AG04449 (cell line): ENCODE measurements at regions not wholly inside any gene's neighbourhood (a gene's known extent, or its start where the extent isn't known, plus 50 kb on each side); places are given as distances from the start of the nearest gene placed in this dataset.

ENCODE experiments used
- CTCF ChIA-PET: fragments of 350-600 bp; formaldehyde crosslinking; extraction: SDS; loops from one replicate; lab custom pipeline; 2021; ENCODE audit warnings: antibody characterized with exemption; lab: Yijun Ruan, JAX
- POLR2A ChIA-PET: fragments of 400-600, 350-600 bp; formaldehyde crosslinking; extraction: SDS; loops from one replicate; lab custom pipeline; 2020; ENCODE audit warnings: antibody characterized with exemption, inconsistent platforms; lab: Yijun Ruan, JAX
- DNase-seq: peaks from one replicate; pipeline ENCODE4 v3.0.0-alpha.2; 2010; ENCODE audit warnings: low read depth, low spot score
- H3K4me3 ChIP-seq: 2 replicates; pipeline ENCODE4 v1.5.1; 2011; ENCODE audit warnings: low read depth, mild to moderate bottlenecking, control low read depth, low read length
- TF ChIP-seq, protein P1 (sequence below): IDR thresholded peaks from one replicate; pipeline ENCODE4 v1.5.1; 2011; ENCODE audit warnings: mild to moderate bottlenecking, moderate library complexity, low read length, control low read depth, inconsistent platforms; ENCODE audit not compliant: insufficient read depth; ENCODE audit errors: missing control alignments

GRCh38 chr1:94743862-94744261 lies 76.3 kb upstream of the SLC44A3 start:
- ChIA-PET POLR2A (no interaction called here), CTCF (no interaction called here)
- H3K4me3 ChIP-seq, result no peak overlapping the region
- TF ChIP-seq, protein P1, sequence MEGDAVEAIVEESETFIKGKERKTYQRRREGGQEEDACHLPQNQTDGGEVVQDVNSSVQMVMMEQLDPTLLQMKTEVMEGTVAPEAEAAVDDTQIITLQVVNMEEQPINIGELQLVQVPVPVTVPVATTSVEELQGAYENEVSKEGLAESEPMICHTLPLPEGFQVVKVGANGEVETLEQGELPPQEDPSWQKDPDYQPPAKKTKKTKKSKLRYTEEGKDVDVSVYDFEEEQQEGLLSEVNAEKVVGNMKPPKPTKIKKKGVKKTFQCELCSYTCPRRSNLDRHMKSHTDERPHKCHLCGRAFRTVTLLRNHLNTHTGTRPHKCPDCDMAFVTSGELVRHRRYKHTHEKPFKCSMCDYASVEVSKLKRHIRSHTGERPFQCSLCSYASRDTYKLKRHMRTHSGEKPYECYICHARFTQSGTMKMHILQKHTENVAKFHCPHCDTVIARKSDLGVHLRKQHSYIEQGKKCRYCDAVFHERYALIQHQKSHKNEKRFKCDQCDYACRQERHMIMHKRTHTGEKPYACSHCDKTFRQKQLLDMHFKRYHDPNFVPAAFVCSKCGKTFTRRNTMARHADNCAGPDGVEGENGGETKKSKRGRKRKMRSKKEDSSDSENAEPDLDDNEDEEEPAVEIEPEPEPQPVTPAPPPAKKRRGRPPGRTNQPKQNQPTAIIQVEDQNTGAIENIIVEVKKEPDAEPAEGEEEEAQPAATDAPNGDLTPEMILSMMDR, result no peak
- DNase-seq, result no peak

GRCh38 chr1:94741996-94742395 lies 78.2 kb upstream of the SLC44A3 start:
- CTCF ChIA-PET, result no interaction called here
- DNase-seq, result no peak
- POLR2A ChIA-PET, result no interaction called here
- TF ChIP-seq, protein P1, result no peak
- H3K4me3 ChIP-seq, result no peak overlapping the region

DNA sequence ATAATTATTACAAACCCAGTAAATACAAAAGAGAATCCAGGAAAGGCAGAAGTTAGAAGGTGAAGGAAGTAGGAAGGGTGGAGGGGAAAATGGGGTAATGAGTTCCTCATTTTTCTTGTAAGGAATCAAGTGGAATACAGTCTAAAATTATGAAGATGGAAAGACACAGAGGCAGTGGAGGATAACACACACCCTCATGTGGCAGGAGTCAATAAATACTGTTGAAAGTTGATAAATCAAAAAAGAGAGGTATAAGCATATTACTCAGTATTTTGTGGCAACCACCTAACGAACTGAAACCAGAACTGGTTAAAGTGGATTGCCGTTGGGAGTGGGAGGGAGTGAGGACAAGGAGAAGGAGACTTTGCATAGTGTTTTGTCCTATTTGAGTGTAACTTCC lies 78.6 kb upstream of the SLC44A3 start:
- H3K4me3 ChIP-seq, result no peak overlapping the region
- TF ChIP-seq, protein P1, result no peak
- POLR2A ChIA-PET, result no interaction called here
- no peak for DNase-seq
- CTCF ChIA-PET, result no interaction called here

DNA sequence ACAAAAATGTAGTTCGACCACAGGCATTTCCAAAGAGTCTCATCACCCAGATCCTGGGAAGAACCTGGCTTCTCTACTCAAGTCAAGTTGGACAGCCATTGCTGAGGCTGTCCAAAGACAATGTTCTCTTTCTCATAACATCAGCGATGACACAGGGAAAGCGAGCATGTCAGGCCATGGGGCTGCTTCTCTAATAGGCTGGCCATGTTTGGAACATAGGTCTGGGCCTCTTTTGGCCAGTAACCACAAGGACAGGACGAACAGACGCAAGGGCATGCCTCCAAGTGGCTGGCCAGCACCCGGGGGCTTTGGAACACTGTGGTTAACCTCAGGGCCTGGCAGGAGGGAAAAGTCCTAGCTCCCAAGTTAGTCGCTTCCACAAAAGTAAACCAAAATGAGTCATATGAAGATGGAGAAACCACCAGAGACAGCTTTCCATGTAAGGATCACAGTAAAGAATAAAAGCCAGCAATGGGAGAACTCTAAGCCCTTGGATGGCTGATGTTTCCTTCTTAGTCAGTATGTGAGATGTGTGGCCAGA lies 80.6 kb upstream of the SLC44A3 start:
- POLR2A ChIA-PET, result interaction anchor here (0.6 to 1.6 kb wide), 3 partner anchors 26 to 725 kb away, joined by 3 to 7 read pairs (median 4); no protein-coding TSS in a partner anchor
- TF ChIP-seq, protein P1, result no peak
- CTCF ChIA-PET, result interaction anchor here (1.0 kb wide), 1 partner anchor 304 kb away, joined by 3 read pairs; no protein-coding TSS in a partner anchor
- no peak overlapping the region for H3K4me3 ChIP-seq
- DNase-seq, result peak; percentile 74

DNA sequence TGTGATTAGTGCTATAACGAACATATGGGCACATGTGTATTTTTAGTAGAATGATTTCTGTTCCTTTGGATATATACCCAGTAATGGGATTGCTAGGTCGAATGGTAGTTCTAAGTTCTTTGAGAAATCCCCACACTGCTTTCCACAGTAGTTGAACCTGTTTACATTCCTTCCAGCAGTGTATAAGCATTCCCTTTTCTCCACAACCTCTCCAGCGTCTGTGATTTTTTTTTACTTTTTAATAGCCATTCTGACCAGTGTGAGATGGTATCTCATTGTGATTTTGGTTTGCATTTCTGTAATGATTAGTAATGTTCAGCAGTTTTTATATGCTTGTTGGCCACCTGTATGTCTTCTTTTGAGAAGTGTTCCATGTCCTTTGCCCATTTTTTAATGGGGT lies 81.8 kb upstream of the SLC44A3 start:
- TF ChIP-seq, protein P1, result no peak
- DNase-seq, result no peak
- ChIA-PET POLR2A (no interaction called here), CTCF (no interaction called here)
- no peak overlapping the region for H3K4me3 ChIP-seq

DNA sequence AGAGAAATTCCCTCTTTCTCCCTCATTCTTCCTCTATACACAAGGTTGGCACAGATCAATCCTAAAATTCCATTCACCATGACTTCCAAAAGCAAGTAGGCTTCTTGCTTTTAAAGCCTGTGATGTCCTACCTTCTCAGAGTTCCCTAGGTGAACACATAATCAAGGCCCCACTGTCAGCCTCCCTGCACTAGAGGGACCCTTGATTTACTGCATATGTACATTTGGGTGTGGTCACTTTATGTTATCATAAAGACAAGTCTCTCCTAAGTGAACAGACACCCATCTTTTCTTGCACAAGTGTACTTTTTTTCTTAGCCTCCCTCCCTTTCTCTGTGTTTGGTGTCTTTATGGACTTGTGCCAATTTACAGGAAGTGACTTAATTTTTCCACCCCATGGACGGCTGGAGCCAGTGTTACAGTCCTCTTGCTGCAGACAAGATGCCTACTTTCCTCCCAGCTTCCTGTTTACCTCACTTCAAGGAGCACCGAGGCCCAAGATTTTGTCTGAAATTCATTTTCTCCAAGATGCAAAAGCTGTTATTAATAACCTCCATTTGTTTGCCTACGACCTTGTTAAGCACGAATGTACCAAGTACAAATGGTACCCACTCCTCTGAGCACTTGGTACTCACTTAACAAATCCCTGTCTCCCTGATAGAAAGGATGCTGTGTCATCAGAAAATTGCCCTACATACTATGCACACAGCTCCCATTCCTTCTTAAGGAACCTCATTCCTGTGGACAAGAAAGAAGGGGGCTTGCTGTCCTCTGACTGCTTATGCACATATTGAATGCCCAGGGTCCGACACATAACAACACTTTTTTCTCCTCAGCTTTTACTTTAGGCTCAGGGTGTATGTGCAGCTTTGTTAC lies 82.8 kb upstream of the SLC44A3 start:
- ChIA-PET POLR2A (no interaction called here), CTCF (interaction anchor here (0.8 to 1.4 kb wide), 4 partner anchors 22 to 256 kb away, joined by 3 to 5 read pairs (median 3); no protein-coding TSS in a partner anchor)
- no peak for DNase-seq

More for the DNA sequence above, 82.8 kb upstream of the SLC44A3 start:
- TF ChIP-seq, protein P1, result no peak
- no peak overlapping the region for H3K4me3 ChIP-seq
